ENCODE measurements at regions not wholly inside any gene's neighbourhood (a gene's known extent, or its start where the extent isn't known, plus 50 kb on each side); places are given as distances from the start of the nearest gene placed in this dataset.

GRCh38 chr3:117059956-117060270 is 350.3 kb downstream of the TUSC7 start:
- H3K4me3 ChIP-seq = no peak overlapping the region
- 79% methylated on average over 3 of the region's 3 CpGs for WGBS, 2 donors (ENCODE audit: low coverage in 1 of 2)
- no peaks in the 10 kb centered on the region for H3K4me1 ChIP-seq
- TF ChIP-seq POLR2A (IDR thresholded peaks at IDR 0.05) (no peak), EP300 (IDR thresholded peaks at IDR 0.05) (no peak), CTCF (IDR thresholded peaks at IDR 0.05) (no peak), POLR2AphosphoS5 (IDR thresholded peaks at IDR 0.05) (no peak)
- H3K36me3 ChIP-seq = no peaks in the 10 kb centered on the region
- no peaks in the 10 kb centered on the region for H3K9me3 ChIP-seq
- no peaks in the 10 kb centered on the region for H3K27me3 ChIP-seq
- H3K27ac ChIP-seq = no peak overlapping the region
- no peak for ATAC-seq

GRCh38 chr3:117063930-117064329 is 354.4 kb downstream of the TUSC7 start:
- WGBS, 2 donors (ENCODE audit: low coverage in 1 of 2) = 0 to 25% methylated on average over 1 of the region's 1 CpG
- Histone ChIP-seq H3K36me3 (no peaks in the 10 kb centered on the region), H3K9me3 (no peaks in the 10 kb centered on the region), H3K4me1 (no peaks in the 10 kb centered on the region), H3K27me3 (no peaks in the 10 kb centered on the region), H3K4me3 (no peak overlapping the region), H3K27ac (no peak overlapping the region)
- ATAC-seq = peak; percentile 89
- TF ChIP-seq POLR2A (IDR thresholded peaks at IDR 0.05) (no peak), CTCF (IDR thresholded peaks at IDR 0.05) (no peak), EP300 (IDR thresholded peaks at IDR 0.05) (no peak), POLR2AphosphoS5 (IDR thresholded peaks at IDR 0.05) (peak; percentile 70)

- no peak for TF ChIP-seq POLR2AphosphoS5 (IDR thresholded peaks at IDR 0.05)
- no peak for TF ChIP-seq CTCF (IDR thresholded peaks at IDR 0.05)
- no peak for TF ChIP-seq POLR2A (IDR thresholded peaks at IDR 0.05)
- no peak for TF ChIP-seq EP300 (IDR thresholded peaks at IDR 0.05)
- Histone ChIP-seq H3K9me3 (no peaks in the 10 kb centered on the region), H3K27ac (no peak overlapping the region), H3K4me1 (no peaks in the 10 kb centered on the region), H3K27me3 (no peaks in the 10 kb centered on the region), H3K36me3 (no peaks in the 10 kb centered on the region), H3K4me3 (no peak overlapping the region)
- no peak for ATAC-seq
- WGBS, 2 donors (ENCODE audit: low coverage in 1 of 2) = 61 to 63% methylated on average over 2 of the region's 2 CpGs
These were observed 358.7 kb downstream of the TUSC7 start for GRCh38 chr3:117068301-117068700.

- Histone ChIP-seq H3K36me3 (no peaks in the 10 kb centered on the region), H3K27me3 (no peaks in the 10 kb centered on the region), H3K4me1 (no peaks in the 10 kb centered on the region), H3K27ac (no peak overlapping the region), H3K4me3 (no peak overlapping the region), H3K9me3 (no peaks in the 10 kb centered on the region)
- TF ChIP-seq EP300 (IDR thresholded peaks at IDR 0.05) = no peak
- no peak for TF ChIP-seq POLR2A (IDR thresholded peaks at IDR 0.05)
- no peak for TF ChIP-seq CTCF (IDR thresholded peaks at IDR 0.05)
- TF ChIP-seq POLR2AphosphoS5 (IDR thresholded peaks at IDR 0.05) = no peak
- peak; percentile 22 for ATAC-seq
- WGBS, 2 donors (ENCODE audit: low coverage in 1 of 2) = 23 to 60% methylated on average over 3 of the region's 3 CpGs
These were observed 365.2 kb downstream of the TUSC7 start for GRCh38 chr3:117074826-117075225.

- H3K4me3 ChIP-seq = no peak overlapping the region
- no peaks in the 10 kb centered on the region for H3K36me3 ChIP-seq
- H3K4me1 ChIP-seq = no peaks in the 10 kb centered on the region
- no peak for ATAC-seq
- WGBS, 2 donors (ENCODE audit: low coverage in 1 of 2) = 77 to 79% methylated on average over 4 of the region's 4 CpGs
- no peak for TF ChIP-seq POLR2AphosphoS5 (IDR thresholded peaks at IDR 0.05)
- no peak for TF ChIP-seq CTCF (IDR thresholded peaks at IDR 0.05)
- TF ChIP-seq POLR2A (IDR thresholded peaks at IDR 0.05) = no peak
- no peak for TF ChIP-seq EP300 (IDR thresholded peaks at IDR 0.05)
- no peaks in the 10 kb centered on the region for H3K9me3 ChIP-seq
- H3K27me3 ChIP-seq = no peaks in the 10 kb centered on the region
- H3K27ac ChIP-seq = no peak overlapping the region
These were observed 370.4 kb downstream of the TUSC7 start for GRCh38 chr3:117079997-117080396.
